H1 (cell line): ENCODE measurements at regions not wholly inside any gene's neighbourhood (a gene's known extent, or its start where the extent isn't known, plus 50 kb on each side); places are given as distances from the start of the nearest gene placed in this dataset.

Experiments used
- CTCF ChIA-PET: fragments of 300-600 bp; sonication (Branson Sonifier 250); formaldehyde crosslinking; loops from one replicate; lab custom pipeline; 2021; ENCODE audit not compliant: partially characterized antibody; lab: Charles Lee
- POLR2A ChIA-PET: fragments of 300-600 bp; sonication (Branson Sonifier 250); formaldehyde crosslinking; loops from one replicate; lab custom pipeline; 2021; ENCODE audit warnings: inconsistent platforms; ENCODE audit not compliant: partially characterized antibody; lab: Charles Lee
- DNase-seq, 2 experiments: peaks; one replicate each; pipeline versions ENCODE4 v3.0.0 to v3.0.0-alpha.2; 2010 to 2022; ENCODE audit warnings: low spot score in 2 of 2, low read depth in 1 of 2, mixed read lengths in 1 of 2
- FAIRE-seq: peaks from 2 replicates; lab custom pipeline; 2011; peaks lifted over from hg19 to GRCh38; lab: Jason Lieb, UNC
- H2AFZ ChIP-seq: 2 replicates; pipeline ENCODE4 v1.8.1; 2012; ENCODE audit warnings: low read length, inconsistent platforms
- H2AK5ac ChIP-seq: 2 replicates; pipeline ENCODE4 v1.6.1; 2013; ENCODE audit warnings: low read depth, low read length
- H2BK120ac ChIP-seq: replicated peaks from 2 replicates; pipeline ENCODE3; 2013; ENCODE audit warnings: low read depth, low read length, inconsistent platforms
- H2BK12ac ChIP-seq: 2 replicates; pipeline ENCODE4 v1.6.1; 2013; ENCODE audit warnings: low read depth, low read length
- H2BK15ac ChIP-seq: 2 replicates; pipeline ENCODE4 v1.6.1; 2013; ENCODE audit warnings: low read length
- H2BK20ac ChIP-seq: 2 replicates; pipeline ENCODE4 v1.6.1; 2013; ENCODE audit warnings: low read length
- H2BK5ac ChIP-seq: 2 replicates; pipeline ENCODE4 v1.6.1; 2013; ENCODE audit warnings: low read depth, low read length
- H3K14ac ChIP-seq: 2 replicates; pipeline ENCODE4 v1.6.1; 2013; ENCODE audit warnings: inconsistent platforms; ENCODE audit not compliant: insufficient read length
- H3K18ac ChIP-seq: 2 replicates; pipeline ENCODE4 v1.6.1; 2013; ENCODE audit warnings: low read length; ENCODE audit errors: extremely low read depth
- H3K23ac ChIP-seq: 2 replicates; pipeline ENCODE4 v1.6.1; 2013; ENCODE audit warnings: inconsistent platforms; ENCODE audit not compliant: insufficient read length
- H3K23me2 ChIP-seq: 2 replicates; pipeline ENCODE4 v1.6.1; 2013; ENCODE audit warnings: low read depth, low read length
- H3K27ac ChIP-seq: 2 replicates; pipeline ENCODE4 v1.6.1; 2011; ENCODE audit warnings: low read depth, low read length, inconsistent platforms
- H3K27me3 ChIP-seq, 4 experiments: replicated peaks in 1 of 4; 1 replicate in 1 of 4; 2 replicates in 3 of 4; pipeline versions ENCODE4 v1.6.1 to v1.8.1; 2011 to 2013; ENCODE audit warnings: low read length in 3 of 4, mild to moderate bottlenecking in 3 of 4, inconsistent platforms in 2 of 4, mixed read lengths in 2 of 4, moderate library complexity in 1 of 4; ENCODE audit not compliant: control insufficient read depth in 3 of 4, insufficient read depth in 3 of 4; ENCODE audit errors: extremely low read depth in 1 of 4
- H3K36me3 ChIP-seq, 4 experiments: 2 replicates each; pipeline versions ENCODE4 v1.6.1 to v1.8.1; 2011 to 2013; ENCODE audit warnings: mild to moderate bottlenecking in 4 of 4, low read length in 3 of 4, moderate library complexity in 2 of 4, control low read depth in 1 of 4, inconsistent platforms in 1 of 4; ENCODE audit not compliant: insufficient read depth in 4 of 4, control insufficient read depth in 2 of 4
- H3K4ac ChIP-seq: replicated peaks from 2 replicates; pipeline ENCODE3; 2013; ENCODE audit warnings: low read length, low read depth, mixed read lengths, inconsistent platforms; ENCODE audit not compliant: insufficient read length
- H3K4me1 ChIP-seq, 4 experiments: replicated peaks in 1 of 4; 1 replicate in 1 of 4; 2 replicates in 3 of 4; pipeline versions ENCODE4 v1.6.1 to v1.8.1; 2011 to 2013; ENCODE audit warnings: low read length in 3 of 4, inconsistent platforms in 2 of 4, mixed read lengths in 1 of 4; ENCODE audit not compliant: insufficient read depth in 4 of 4, control insufficient read depth in 3 of 4
- H3K4me2 ChIP-seq, 2 experiments: 2 replicates each; pipeline versions ENCODE4 v1.6.1 to v1.8.1; 2011 to 2013; ENCODE audit warnings: low read depth in 2 of 2, low read length in 2 of 2, control low read depth in 1 of 2, inconsistent platforms in 1 of 2, mild to moderate bottlenecking in 1 of 2; ENCODE audit not compliant: insufficient read depth in 1 of 2
- H3K4me3 ChIP-seq, 4 experiments: fragments of 200-600, 300-600 bp in 1 of 4; sonication (generic), shearing (Covaris generic), sonication (Bioruptor Twin) in 1 of 4; 2 replicates each; pipeline versions ENCODE4 v1.5.1 to v1.8.1; 2011 to 2016; ENCODE audit warnings: low read length in 4 of 4, low read depth in 3 of 4, control low read depth in 2 of 4, inconsistent platforms in 2 of 4, mild to moderate bottlenecking in 2 of 4, mixed read lengths in 1 of 4, moderate library complexity in 1 of 4; ENCODE audit not compliant: insufficient read depth in 2 of 4; ENCODE audit errors: extremely low read depth in 1 of 4
- H3K56ac ChIP-seq: replicated peaks from 2 replicates; pipeline ENCODE3; 2013; ENCODE audit warnings: low read depth, mild to moderate bottlenecking, mixed read lengths, low read length, inconsistent platforms; ENCODE audit not compliant: insufficient read length
- H3K79me1 ChIP-seq: 2 replicates; pipeline ENCODE4 v1.6.1; 2013; ENCODE audit warnings: low read depth, low read length, control low read depth
- H3K79me2 ChIP-seq, 2 experiments: 2 replicates each; pipeline versions ENCODE4 v1.6.1 to v1.8.1; 2012 to 2013; ENCODE audit warnings: low read length in 2 of 2, mild to moderate bottlenecking in 2 of 2, inconsistent platforms in 1 of 2; ENCODE audit not compliant: insufficient read depth in 2 of 2, control insufficient read depth in 1 of 2
- H3K9ac ChIP-seq, 4 experiments: replicated peaks in 1 of 4; 1 replicate in 1 of 4; 2 replicates in 3 of 4; pipeline versions ENCODE4 v1.6.1 to v1.8.1; 2011 to 2013; ENCODE audit warnings: low read depth in 3 of 4, low read length in 3 of 4, control low read depth in 2 of 4, mild to moderate bottlenecking in 2 of 4, moderate library complexity in 2 of 4, inconsistent platforms in 1 of 4; ENCODE audit errors: extremely low read depth in 1 of 4
- H3K9me3 ChIP-seq, 2 experiments: 2 replicates each; pipeline versions ENCODE4 v1.6.1 to v1.8.1; 2012 to 2013; ENCODE audit warnings: mild to moderate bottlenecking in 2 of 2, moderate library complexity in 2 of 2, control low read depth in 1 of 2, inconsistent platforms in 1 of 2, low read depth in 1 of 2, low read length in 1 of 2, mixed read lengths in 1 of 2; ENCODE audit not compliant: insufficient read depth in 2 of 2
- H4K20me1 ChIP-seq, 2 experiments: replicated peaks in 1 of 2; 2 replicates each; pipeline versions ENCODE3 to v1.8.1; 2011 to 2013; ENCODE audit warnings: inconsistent platforms in 2 of 2, low read length in 2 of 2, mild to moderate bottlenecking in 1 of 2; ENCODE audit not compliant: insufficient read depth in 2 of 2, control insufficient read depth in 1 of 2
- H4K5ac ChIP-seq: 2 replicates; pipeline ENCODE4 v1.6.1; 2013; ENCODE audit warnings: low read length, low read depth, mixed read lengths, inconsistent platforms; ENCODE audit not compliant: insufficient read length
- H4K8ac ChIP-seq: 2 replicates; pipeline ENCODE4 v1.8.0; 2013; ENCODE audit warnings: mild to moderate bottlenecking, moderate library complexity, low read length, inconsistent platforms; ENCODE audit not compliant: insufficient read depth; ENCODE audit errors: extremely low read depth
- H4K91ac ChIP-seq: replicated peaks from 2 replicates; pipeline ENCODE3; 2013; ENCODE audit warnings: low read length, mixed read lengths, inconsistent platforms; ENCODE audit not compliant: insufficient read length
- BACH1 ChIP-seq: IDR thresholded peaks from 2 replicates; pipeline ENCODE4 v1.6.1; 2012; ENCODE audit warnings: low read length, improper control_type of control experiment
- CEBPB ChIP-seq: IDR thresholded peaks from 2 replicates; pipeline ENCODE4 v1.6.1; 2012; ENCODE audit warnings: low read depth, low read length
- CHD1 ChIP-seq: IDR thresholded peaks from 2 replicates; pipeline ENCODE4 v1.6.1; 2012; ENCODE audit warnings: low read depth, low read length, improper control_type of control experiment
- EGR1 ChIP-seq: IDR thresholded peaks from 2 replicates; pipeline ENCODE4 v1.6.1; 2011; ENCODE audit warnings: low read depth, low read length, borderline replicate concordance
- FOSL1 ChIP-seq: IDR thresholded peaks from 2 replicates; pipeline ENCODE4 v1.6.1; 2011; ENCODE audit warnings: mild to moderate bottlenecking, low read depth, low read length, moderate library complexity; ENCODE audit not compliant: insufficient read depth
- HDAC2 ChIP-seq, 2 experiments: fragments of 300-600 bp in 1 of 2; sonication (generic) in 1 of 2; IDR thresholded peaks; 2 replicates each; pipeline ENCODE4 v1.6.1; 2011 to 2012; ENCODE audit warnings: low read depth in 2 of 2, low read length in 2 of 2, mild to moderate bottlenecking in 2 of 2, moderate library complexity in 2 of 2, borderline replicate concordance in 1 of 2, inconsistent platforms in 1 of 2
- JUN ChIP-seq: IDR thresholded peaks from 2 replicates; pipeline ENCODE4 v1.6.1; 2011; ENCODE audit warnings: low read depth, mild to moderate bottlenecking, improper control_type of control experiment, low read length
- JUND ChIP-seq: IDR thresholded peaks from 2 replicates; pipeline ENCODE4 v1.6.1; 2011; ENCODE audit warnings: mild to moderate bottlenecking, improper control_type of control experiment, low read length
- PHF8 ChIP-seq: fragments of 200-600 bp; sonication (generic); conservative IDR thresholded peaks from 2 replicates; pipeline ENCODE4 v1.7.1; 2012; ENCODE audit warnings: low read depth, mild to moderate bottlenecking, inconsistent platforms, low read length, moderate library complexity
- SP4 ChIP-seq: IDR thresholded peaks from 2 replicates; pipeline ENCODE4 v1.6.1; 2012; ENCODE audit warnings: low read length, inconsistent platforms
- SUZ12 ChIP-seq: fragments of 200-600 bp; sonication (generic); IDR thresholded peaks from 2 replicates; pipeline ENCODE4 v1.6.1; 2012; ENCODE audit warnings: mild to moderate bottlenecking, inconsistent platforms, low read length, moderate library complexity, mixed read lengths
- TAF7 ChIP-seq: optimal IDR thresholded peaks from 2 replicates; pipeline ENCODE3; 2011; ENCODE audit warnings: low read depth, mild to moderate bottlenecking, inconsistent platforms, low read length, moderate library complexity, borderline replicate concordance
- TEAD4 ChIP-seq: IDR thresholded peaks from 2 replicates; pipeline ENCODE4 v1.6.1; 2012; ENCODE audit warnings: low read depth, low read length, inconsistent platforms, mixed read lengths
- ZNF274 ChIP-seq: IDR thresholded peaks from 2 replicates; pipeline ENCODE4 v1.7.0; 2012; ENCODE audit warnings: low read length, borderline replicate concordance; ENCODE audit errors: extremely low read depth
- WGBS, 2 experiments: shearing (Covaris generic) in 1 of 2; methylation state at CpG; one replicate each; pipeline versions ENCODE4 v1.1.6 to v1.1.7; 2013 to 2015; ENCODE audit warnings: low lambda C conversion rate in 2 of 2, mixed read lengths in 2 of 2, inconsistent platforms in 1 of 2, low coverage in 1 of 2, missing lambda C conversion rate in 1 of 2; ENCODE audit not compliant: insufficient replicate concordance in 2 of 2, insufficient coverage in 1 of 2, insufficient read length in 1 of 2; ENCODE audit errors: extremely low coverage in 1 of 2, missing lambda C conversion rate in 1 of 2; 5-methylcytosine and 5-hydroxymethylcytosine counted together
- TF ChIP-seq, protein P1 (sequence below): IDR thresholded peaks from 2 replicates; pipeline ENCODE4 v1.6.1; 2011; ENCODE audit warnings: low read length, improper control_type of control experiment

DNA sequence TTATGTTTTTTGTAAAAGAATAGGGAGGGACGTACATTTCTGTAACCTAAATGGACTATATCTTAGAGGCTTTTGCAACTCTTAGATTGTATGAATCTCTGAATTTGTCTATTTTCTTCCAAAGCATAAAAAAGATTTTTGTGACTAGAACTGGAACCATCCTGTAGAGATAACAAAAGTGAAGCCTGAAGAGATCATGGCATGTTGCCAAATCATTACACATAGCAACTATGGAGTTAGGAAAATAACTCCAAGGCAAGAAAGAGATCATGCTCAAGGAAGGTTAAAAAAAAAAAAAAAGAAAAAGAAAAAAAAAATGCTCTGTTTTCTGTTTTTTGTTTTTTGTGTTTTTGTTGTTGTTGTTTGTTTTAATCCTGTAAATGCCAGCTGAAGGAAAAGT, 567.7 kb upstream of the ZWINT start:
- Histone ChIP-seq H3K36me3 (no peaks in the 10 kb centered on the region), H3K4me3 (no peak overlapping the region), H2BK20ac (no peak overlapping the region), H4K20me1 (no peaks in the 10 kb centered on the region), H2AK5ac (no peak overlapping the region), H4K5ac (no peak overlapping the region), H3K27me3 (no peaks in the 10 kb centered on the region), H3K4me1 (no peaks in the 10 kb centered on the region), H3K18ac (no peak overlapping the region), H3K27ac (no peak overlapping the region), H3K14ac (no peak overlapping the region), H3K9me3 (0 out of 4 replicates have a peak, but pooled peaks cover 0 to 3% of the 10 kb centered on the region in 2 experiments), H2BK12ac (no peak overlapping the region), H3K4ac (no peak overlapping the region), H4K91ac (no peak overlapping the region), H3K79me1 (no peaks in the 10 kb centered on the region), H3K23me2 (no peaks in the 10 kb centered on the region), H3K23ac (no peak overlapping the region), H2BK5ac (no peak overlapping the region), H2BK15ac (no peak overlapping the region), H3K9ac (no peak overlapping the region), H3K4me2 (no peak overlapping the region), H2AFZ (no peak overlapping the region), H4K8ac (no peak overlapping the region), H3K56ac (no peak overlapping the region), H3K79me2 (no peaks in the 10 kb centered on the region), H2BK120ac (no peak overlapping the region)
- 81% methylated on average over 1 of the region's 1 CpG; no CpG with 5 or more reads in 1 of the 2 experiments for WGBS, 2 experiments
- DNase-seq, result no peak
- no peak for FAIRE-seq
- ChIA-PET CTCF (no interaction called here), POLR2A (no interaction called here)
- TF ChIP-seq CEBPB (no peak), SP4 (no peak), TEAD4 (no peak), CHD1 (no peak), HDAC2 (IDR thresholded peaks at IDR 0.05; ENCODE audit: borderline replicate concordance in 1 of 2, low read depth in 2 of 2, low read length in 2 of 2) (no peak), PHF8 (no peak), JUN (no peak), ZNF274 (no peak), SUZ12 (no peak), EGR1 (no peak), BACH1 (no peak), TAF7 (no peak), JUND (no peak), FOSL1 (no peak)
- TF ChIP-seq, protein P1, sequence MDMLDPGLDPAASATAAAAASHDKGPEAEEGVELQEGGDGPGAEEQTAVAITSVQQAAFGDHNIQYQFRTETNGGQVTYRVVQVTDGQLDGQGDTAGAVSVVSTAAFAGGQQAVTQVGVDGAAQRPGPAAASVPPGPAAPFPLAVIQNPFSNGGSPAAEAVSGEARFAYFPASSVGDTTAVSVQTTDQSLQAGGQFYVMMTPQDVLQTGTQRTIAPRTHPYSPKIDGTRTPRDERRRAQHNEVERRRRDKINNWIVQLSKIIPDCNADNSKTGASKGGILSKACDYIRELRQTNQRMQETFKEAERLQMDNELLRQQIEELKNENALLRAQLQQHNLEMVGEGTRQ, result no peak
